Testis (tissue), 2 donors: ENCODE measurements at regions not wholly inside any gene's neighbourhood (a gene's known extent, or its start where the extent isn't known, plus 50 kb on each side); places are given as distances from the start of the nearest gene placed in this dataset.
"Not testable (repeated sequence)": the region's sequence is repeated elsewhere in the genome, so short reads cannot be mapped to it uniquely, and the experiment has no call there.

Source experiments
- DNase-seq: peaks from one replicate; pipeline ENCODE4 v3.0.0-alpha.2; 2019
- H3K27ac ChIP-seq, 2 donors: fragments of 200-600 bp; sonication (generic); one replicate each; pipeline ENCODE4 v1.5.1; 2019
- H3K27me3 ChIP-seq: fragments of 200-600 bp; sonication (generic); one replicate; pipeline ENCODE4 v1.5.1; 2019
- H3K36me3 ChIP-seq: fragments of 200-600 bp; sonication (generic); one replicate; pipeline ENCODE4 v1.5.1; 2017; ENCODE audit warnings: low read depth; ENCODE audit errors: missing control alignments
- H3K4me1 ChIP-seq: fragments of 200-600 bp; sonication (generic); one replicate; pipeline ENCODE4 v1.5.1; 2019
- H3K4me3 ChIP-seq, 2 donors: fragments of 200-600 bp; sonication (generic); one replicate each; pipeline ENCODE4 v1.5.1; 2017 to 2019
- H3K9me3 ChIP-seq: fragments of 200-600 bp; sonication (generic); one replicate; pipeline ENCODE4 v1.5.1; 2017
- CTCF ChIP-seq, 3 experiments: fragments of 450-650 bp in 2 of 3; fragments of 200-600 bp in 1 of 3; sonication (generic) in 1 of 3; IDR thresholded peaks; one replicate each; pipeline ENCODE4 v1.5.1; 2016 to 2019; ENCODE audit warnings: antibody characterized with exemption in 3 of 3, mild to moderate bottlenecking in 2 of 3, moderate library complexity in 1 of 3
- POLR2A ChIP-seq: fragments of 450-650 bp; IDR thresholded peaks from one replicate; pipeline ENCODE4 v1.6.1; 2017; ENCODE audit warnings: antibody characterized with exemption, mild to moderate bottlenecking, moderate library complexity
- WGBS, 2 donors: methylation state at CpG; one replicate each; pipeline ENCODE4 v1.1.5; 2018; 5-methylcytosine and 5-hydroxymethylcytosine counted together
- intact Hi-C: fragments of 100-400 bp; cut with DNase I; formaldehyde crosslinking; loops from one replicate; pipeline ENCODE4 v1.15.1; 2023; ENCODE audit warnings: low total_unique reads

- H3K27me3 ChIP-seq: no peaks in the 10 kb centered on the region
- WGBS, 2 donors: 41 to 50% methylated on average over 6 of the region's 6 CpGs
These were observed 247.8 kb downstream of the RNF144B start for GRCh38 chr6:18634912-18635311.

GRCh38 chr6:18640134-18640533 is 253.0 kb downstream of the RNF144B start:
- no peaks in the 10 kb centered on the region for H3K36me3 ChIP-seq
- TF ChIP-seq POLR2A (no peak), CTCF (IDR thresholded peaks at IDR 0.05) (no peak)
- no peaks in the 10 kb centered on the region for H3K9me3 ChIP-seq
- no peak for DNase-seq
- H3K27ac ChIP-seq: no peak overlapping the region
- H3K27me3 ChIP-seq: no peaks in the 10 kb centered on the region
- intact Hi-C loops: no loop called here
- H3K4me3 ChIP-seq: no peak overlapping the region
- no peaks in the 10 kb centered on the region for H3K4me1 ChIP-seq

More at GRCh38 chr6:18634912-18635311, 247.8 kb downstream of the RNF144B start:
- peak; percentile 82 for DNase-seq
- no peaks in the 10 kb centered on the region for H3K36me3 ChIP-seq
- H3K9me3 ChIP-seq: no peaks in the 10 kb centered on the region
- H3K4me1 ChIP-seq: no peaks in the 10 kb centered on the region
- no peak overlapping the region for H3K4me3 ChIP-seq
- no peak for TF ChIP-seq POLR2A
- no peak for TF ChIP-seq CTCF (IDR thresholded peaks at IDR 0.05)
- no peak overlapping the region for H3K27ac ChIP-seq
- intact Hi-C loops: no loop called here

GRCh38 chr6:18640754-18641153 is 253.6 kb downstream of the RNF144B start:
- no peak overlapping the region for H3K4me3 ChIP-seq
- no peaks in the 10 kb centered on the region for H3K9me3 ChIP-seq
- intact Hi-C loops: no loop called here
- no peaks in the 10 kb centered on the region for H3K36me3 ChIP-seq
- 50 to 59% methylated on average over 1 of the region's 1 CpG for WGBS, 2 donors
- no peaks in the 10 kb centered on the region for H3K27me3 ChIP-seq
- no peaks in the 10 kb centered on the region for H3K4me1 ChIP-seq
- no peak for DNase-seq
- no peak overlapping the region for H3K27ac ChIP-seq
- TF ChIP-seq CTCF (IDR thresholded peaks at IDR 0.05): no peak

- Histone ChIP-seq H3K9me3 (no peaks in the 10 kb centered on the region), H3K4me3 (no peak overlapping the region), H3K36me3 (no peaks in the 10 kb centered on the region), H3K27me3 (no peaks in the 10 kb centered on the region), H3K4me1 (no peaks in the 10 kb centered on the region), H3K27ac (no peak overlapping the region)
- no peak for TF ChIP-seq POLR2A
- no peak for TF ChIP-seq CTCF (IDR thresholded peaks at IDR 0.05)
- DNase-seq: no peak
- intact Hi-C loops: no loop called here
These were observed 267.7 kb downstream of the RNF144B start for GRCh38 chr6:18654821-18655220.

GRCh38 chr6:18656506-18656905 is 269.4 kb downstream of the RNF144B start:
- Histone ChIP-seq H3K27ac (no peak overlapping the region), H3K9me3 (no peaks in the 10 kb centered on the region), H3K27me3 (no peaks in the 10 kb centered on the region), H3K4me3 (no peak overlapping the region), H3K36me3 (no peaks in the 10 kb centered on the region), H3K4me1 (no peaks in the 10 kb centered on the region)
- intact Hi-C loops: no loop called here
- 79% methylated on average over 5 of the region's 5 CpGs; no CpG with 5 or more reads in 1 of the 2 donors for WGBS, 2 donors
- no peak for DNase-seq
- no peak for TF ChIP-seq POLR2A
- no peak for TF ChIP-seq CTCF (IDR thresholded peaks at IDR 0.05)

- DNase-seq, H3K36me3 ChIP-seq, H3K27ac ChIP-seq, intact Hi-C loops, H3K27me3 ChIP-seq, H3K4me1 ChIP-seq, H3K4me3 ChIP-seq, H3K9me3 ChIP-seq: not testable (repeated sequence)
- WGBS, 2 donors: 89 to 96% methylated on average over 5 of the region's 5 CpGs
These were observed 272.8 kb downstream of the RNF144B start for GRCh38 chr6:18659994-18660393.
